NAMALWA (cell line): ENCODE measurements at regions not wholly inside any gene's neighbourhood (a gene's known extent, or its start where the extent isn't known, plus 50 kb on each side); places are given as distances from the start of the nearest gene placed in this dataset.
"Not testable (repeated sequence)": the region's sequence is repeated elsewhere in the genome, so short reads cannot be mapped to it uniquely, and the experiment has no call there.

Source experiments
- DNase-seq: peaks from one replicate; pipeline ENCODE4 v3.0.0-alpha.2; 2015; ENCODE audit warnings: low spot score

DNA sequence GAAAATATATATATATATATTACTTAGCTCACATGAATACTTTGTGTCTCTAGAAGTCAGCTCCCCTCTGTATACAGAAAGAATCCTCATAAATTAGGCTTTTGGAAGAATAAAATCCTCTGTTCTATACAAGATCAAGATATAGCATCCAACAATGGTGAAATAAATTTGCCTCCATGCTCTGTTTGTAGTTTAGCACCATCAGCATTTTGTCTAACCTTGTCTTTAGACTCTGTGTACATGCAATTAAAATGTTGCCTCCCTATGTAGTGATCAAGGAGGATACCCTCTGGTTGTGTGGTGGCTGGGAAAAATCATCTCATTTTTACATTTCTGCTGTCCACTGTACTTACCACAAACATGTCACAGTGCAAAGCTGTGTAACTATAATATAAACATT lies 189.7 kb downstream of the C7orf25 start:
- DNase-seq = no peak

DNA sequence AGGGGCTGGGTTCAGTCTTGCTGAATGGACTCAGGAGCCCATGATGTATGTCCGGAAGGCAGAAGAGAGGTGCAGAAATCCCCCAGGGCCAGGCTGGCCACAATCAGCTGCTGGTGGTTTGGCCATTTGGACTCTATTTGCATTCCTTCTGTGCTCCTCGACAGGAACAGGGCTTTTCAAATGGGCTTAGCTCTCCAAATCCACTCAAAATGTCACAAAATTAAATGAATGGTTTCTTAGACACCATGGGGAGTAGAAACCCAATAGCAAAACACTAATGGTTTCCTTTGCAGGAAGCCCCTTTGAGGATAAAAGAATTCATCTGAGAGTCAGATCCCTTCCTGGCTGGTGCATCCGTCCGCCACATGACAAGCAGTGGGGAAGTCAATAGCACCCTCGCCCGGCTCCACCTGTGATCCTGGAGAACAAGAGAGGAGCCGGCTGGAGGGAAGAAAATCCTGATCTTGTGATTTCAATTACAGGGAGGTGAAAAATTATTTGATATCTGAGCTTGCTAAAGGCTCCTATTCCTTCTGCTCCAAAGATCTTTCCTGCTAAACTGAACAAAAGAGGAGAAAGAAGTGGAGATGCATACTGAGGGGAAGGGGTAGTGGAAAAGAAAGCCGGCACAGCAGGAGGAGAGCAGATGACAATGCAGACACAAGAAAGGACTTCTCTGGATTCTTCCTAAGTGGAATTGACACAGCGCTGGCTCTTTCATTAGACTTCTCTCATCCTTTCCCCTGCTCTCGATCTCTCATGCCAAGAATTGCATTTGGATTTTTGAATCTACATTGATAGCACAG lies 190.7 kb downstream of the C7orf25 start:
- no peak for DNase-seq

GRCh38 chr7:42720012-42720411 lies 191.9 kb downstream of the C7orf25 start:
- no peak for DNase-seq

DNA sequence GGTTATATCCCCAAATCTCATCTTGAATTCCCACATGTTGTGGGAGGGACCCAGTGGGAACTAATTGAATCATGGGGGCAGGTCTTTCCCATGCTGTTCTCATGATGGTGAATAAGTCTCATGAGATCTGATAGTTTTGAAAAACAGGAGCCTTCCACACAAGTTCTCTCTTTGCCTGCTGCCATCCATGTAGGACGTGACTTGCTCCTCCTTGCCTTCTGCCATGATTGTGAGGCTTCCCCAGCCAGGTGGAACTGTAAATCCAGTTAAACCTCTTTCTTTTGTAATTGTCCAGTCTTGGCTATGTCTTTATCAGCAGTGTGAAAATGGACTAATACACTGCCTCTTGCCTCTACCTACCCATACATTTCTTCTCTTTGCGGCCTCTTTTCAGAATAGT lies 193.4 kb downstream of the C7orf25 start:
- not testable (repeated sequence) for DNase-seq

DNA sequence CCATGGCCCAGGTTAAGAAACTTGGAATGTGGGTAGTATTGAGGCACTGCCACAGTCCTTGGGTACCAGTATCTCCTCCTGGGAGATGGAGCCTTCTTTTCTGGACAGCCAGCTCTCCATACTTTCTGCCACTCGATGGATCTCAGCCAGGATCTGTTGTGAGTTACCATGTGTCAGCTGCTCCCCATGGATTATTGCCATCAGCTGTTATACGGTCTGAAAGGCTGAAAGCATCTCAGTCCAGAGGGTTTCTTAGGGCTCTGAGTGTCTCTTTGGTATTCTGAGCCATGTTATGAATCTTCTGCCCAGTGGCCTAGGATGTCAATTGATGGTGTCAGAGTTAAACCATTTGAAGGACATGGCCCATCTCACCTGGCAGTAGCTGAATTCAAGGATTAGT lies 197.5 kb downstream of the C7orf25 start:
- no peak for DNase-seq

DNA sequence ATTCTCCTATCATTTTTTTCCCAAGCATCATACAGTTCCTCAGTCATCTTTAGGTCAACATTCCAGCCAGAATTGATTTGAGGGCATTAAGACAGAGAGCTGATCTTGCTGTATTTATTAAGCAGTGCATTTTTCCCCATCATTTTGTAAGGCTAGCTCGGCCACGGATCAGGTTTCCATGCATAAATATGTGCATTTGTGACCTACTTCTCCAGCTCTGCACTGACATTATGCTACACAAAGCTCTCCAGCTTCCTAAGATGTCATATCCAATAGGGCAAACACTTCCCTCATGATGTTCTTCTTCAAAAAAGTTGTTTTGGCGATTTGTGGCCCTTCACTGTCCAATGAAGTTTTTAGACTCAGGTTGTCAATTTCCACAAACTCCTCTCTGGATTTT lies 202.6 kb downstream of the C7orf25 start:
- no peak for DNase-seq

DNA sequence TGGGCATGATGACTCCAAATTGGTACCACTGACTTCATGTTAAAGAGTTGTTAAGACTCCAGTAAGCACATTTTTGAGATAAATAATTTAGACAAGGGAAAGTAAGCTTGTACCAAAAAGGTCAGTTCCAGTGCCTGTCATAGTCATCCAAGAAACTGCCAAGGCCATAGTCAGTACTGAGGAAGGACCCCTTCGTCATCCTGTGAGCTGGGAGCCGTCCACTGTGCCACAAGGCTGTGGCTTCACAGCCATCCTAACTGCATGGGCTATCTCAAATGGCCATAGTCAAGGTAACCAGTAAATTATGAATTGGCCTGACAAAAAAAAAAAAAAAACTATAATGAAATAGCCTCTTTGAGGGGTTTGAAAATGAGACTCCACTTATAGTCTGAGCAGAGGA lies 207.2 kb downstream of the C7orf25 start:
- no peak for DNase-seq

DNA sequence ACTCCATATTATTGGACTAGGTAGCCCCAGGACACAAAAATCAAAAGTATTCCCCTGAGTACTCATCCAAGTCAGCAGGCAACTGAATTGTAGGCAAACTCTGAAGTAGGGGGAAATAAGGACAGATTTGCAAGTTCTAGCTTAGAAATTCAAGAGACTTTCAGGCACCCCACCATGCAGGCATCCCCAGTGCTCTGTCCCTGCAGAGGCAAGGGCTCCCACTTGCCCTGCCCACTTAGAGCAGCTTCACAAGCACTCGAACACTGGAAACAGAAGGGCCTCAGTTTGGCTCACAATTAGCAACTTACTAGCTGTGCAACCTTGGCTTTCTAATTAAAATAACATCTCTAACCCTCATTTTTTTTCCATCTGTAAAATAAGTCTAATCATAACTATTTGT lies 209.2 kb downstream of the C7orf25 start:
- DNase-seq = no peak

GRCh38 chr7:42700406-42701327 lies 211.2 kb downstream of the C7orf25 start:
- no peak for DNase-seq

DNA sequence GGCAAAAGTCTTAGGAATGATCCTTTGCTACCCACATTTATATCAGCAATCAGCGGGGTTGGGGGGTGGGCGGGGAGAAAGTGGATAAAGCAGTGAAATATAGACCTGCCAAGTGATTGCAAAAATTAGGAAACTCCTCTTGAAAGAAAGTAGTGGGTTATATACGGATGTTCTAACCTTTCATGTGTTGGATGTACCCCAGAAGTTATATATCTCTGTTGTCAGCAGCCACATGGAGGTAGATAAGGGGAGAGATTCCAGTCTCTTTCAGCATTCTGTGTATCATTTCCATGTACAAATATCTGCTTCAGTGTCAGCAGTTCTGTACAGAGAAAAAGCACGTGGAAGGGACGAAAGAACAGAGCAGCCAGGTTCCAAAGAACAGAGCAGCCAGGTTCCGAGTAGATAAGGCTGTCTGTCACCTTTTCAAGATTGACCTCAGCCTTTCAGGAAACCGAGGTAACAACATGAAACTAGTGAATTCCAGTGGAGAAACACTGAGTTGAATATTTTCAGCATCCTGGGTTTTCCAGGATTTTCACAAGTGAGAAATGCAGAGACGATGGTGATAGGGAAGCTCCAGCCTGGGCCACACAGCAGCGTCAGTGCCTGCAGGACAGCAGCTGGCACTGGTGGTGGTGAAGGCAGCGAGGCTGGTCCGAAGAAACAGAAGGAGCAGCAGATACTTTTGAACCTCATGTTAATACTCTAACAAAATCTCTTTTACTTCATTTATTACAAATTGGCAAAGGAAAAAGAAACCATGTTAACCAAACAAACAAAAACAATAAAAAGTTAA lies 212.3 kb downstream of the C7orf25 start:
- DNase-seq = no peak

DNA sequence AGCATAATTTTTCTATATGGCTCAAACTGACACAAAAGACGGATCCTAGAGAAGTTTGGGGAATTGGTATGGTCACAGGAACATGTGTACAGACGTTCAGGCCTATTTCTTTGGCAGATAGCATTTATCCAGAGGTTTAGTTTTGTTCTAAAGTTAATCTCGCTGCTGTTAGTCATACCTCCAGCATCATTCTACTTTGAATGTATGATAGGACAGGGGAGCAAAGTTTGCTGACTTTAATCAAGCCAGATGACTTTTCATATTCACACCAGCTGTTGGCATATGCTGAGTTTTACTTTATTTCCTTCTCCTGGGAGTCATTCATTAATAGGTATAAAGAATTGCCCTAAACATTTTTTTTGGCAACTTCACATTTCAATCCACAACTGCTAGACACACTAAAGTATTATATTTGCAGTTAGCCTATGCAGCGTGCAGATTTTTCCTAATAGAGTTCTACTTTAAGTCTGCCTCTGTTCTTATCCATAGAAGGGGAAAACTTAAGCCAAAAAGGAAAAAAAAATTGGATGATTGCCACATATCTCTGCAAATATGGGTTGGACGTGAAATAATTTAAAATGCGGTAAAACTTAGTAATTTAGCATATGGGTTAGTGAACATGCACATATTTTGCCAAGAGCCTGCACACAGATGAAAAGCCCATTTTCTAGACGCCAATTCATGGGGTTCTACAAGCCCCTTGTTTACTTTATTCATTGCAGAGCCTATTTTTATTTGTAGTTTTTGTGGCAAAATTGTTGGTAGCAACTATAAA lies 213.1 kb downstream of the C7orf25 start:
- DNase-seq = no peak

DNA sequence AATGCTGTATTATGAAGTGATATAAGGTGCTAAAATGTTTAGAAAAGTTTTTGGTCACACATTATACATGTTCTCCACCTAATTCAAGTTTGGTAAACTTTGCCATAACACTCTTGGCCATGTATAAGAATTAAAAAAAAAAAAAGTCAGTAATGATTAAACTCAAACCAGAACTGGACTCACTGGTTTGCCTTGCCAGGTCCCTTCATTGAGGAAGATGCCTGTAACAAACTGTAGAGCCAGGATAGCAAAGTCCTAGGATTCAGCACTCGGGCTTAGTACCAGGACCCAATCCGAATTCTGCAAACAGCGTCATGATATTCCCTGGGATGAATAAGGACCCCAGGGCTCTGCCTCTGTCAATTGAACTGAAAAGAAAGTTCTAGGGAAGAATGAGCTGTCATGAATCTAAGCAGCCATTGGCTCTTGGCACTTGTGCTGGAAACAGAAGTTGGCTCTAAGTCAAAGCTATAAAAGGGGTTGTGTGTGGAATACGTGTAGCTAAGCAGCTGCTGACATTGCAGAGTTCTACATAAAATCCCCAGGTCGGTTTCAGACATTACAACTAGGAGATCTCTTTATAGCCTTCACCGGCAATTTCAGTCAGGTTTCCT lies 216.9 kb downstream of the C7orf25 start:
- DNase-seq = no peak

DNA sequence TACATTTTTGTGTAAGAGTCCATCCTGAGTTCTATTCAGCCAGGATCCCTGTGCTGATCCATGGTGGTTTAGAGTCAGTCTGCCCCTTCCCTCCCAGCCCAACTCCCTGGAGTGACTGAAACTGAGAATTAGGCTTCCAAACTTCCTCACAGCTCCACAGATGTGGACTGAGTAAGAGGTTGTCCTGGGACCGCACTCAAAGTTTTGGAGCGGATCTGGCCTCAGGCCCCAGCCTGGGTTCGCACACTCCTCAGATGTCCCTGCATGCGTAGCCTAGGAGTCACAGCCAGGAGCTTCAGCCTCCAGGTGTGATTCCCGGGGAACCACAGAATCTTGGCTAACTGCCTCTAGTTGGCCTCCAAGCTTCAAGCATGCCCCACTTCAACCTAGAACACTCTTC lies 218.1 kb downstream of the C7orf25 start:
- no peak for DNase-seq

GRCh38 chr7:42692621-42693020 lies 219.2 kb downstream of the C7orf25 start:
- no peak for DNase-seq

DNA sequence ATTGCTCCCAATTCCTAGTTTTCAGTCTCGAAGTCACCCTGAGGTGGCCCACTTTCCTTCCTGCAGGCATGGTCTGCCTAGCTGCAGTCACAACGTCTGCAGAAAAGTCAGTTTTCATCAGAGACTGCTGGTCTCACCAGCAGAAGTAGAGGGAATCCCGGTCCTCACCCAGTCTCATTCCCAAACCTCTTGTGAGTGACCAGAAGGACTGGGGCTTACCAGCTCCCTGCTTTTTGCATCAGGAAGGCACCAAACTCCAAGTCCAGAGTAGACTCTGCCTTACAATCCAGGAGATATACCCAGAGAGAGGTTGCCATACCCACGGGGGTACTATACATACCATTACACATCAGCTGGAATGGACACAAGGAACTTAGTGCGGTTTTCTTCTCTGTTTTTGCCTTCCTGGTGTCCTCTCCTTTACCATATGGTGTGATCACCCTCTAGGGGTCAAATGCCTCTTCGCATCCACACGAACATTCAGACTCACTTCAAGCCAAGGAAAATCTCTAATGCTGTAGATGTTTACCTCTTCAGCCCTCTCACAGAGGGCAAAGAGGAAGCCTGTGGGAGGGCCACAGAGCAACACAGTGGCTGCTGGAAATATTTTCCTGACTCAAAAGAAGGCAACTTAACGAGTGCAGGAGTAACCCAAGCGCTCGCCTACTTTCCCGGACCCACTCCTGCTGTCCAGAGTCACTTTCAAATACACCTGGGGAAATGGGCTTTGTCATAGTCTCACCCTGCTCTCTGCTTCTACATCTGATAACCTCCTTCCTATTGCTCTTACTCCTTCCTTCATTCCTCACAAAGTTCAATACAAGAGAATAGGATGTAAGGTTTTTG lies 220.9 kb downstream of the C7orf25 start:
- peak; percentile 54 for DNase-seq

- DNase-seq = no peak
Observed at GRCh38 chr7:42689626-42690025, 222.2 kb downstream of the C7orf25 start.

GRCh38 chr7:42688056-42688371 lies 223.9 kb downstream of the C7orf25 start:
- no peak for DNase-seq

DNA sequence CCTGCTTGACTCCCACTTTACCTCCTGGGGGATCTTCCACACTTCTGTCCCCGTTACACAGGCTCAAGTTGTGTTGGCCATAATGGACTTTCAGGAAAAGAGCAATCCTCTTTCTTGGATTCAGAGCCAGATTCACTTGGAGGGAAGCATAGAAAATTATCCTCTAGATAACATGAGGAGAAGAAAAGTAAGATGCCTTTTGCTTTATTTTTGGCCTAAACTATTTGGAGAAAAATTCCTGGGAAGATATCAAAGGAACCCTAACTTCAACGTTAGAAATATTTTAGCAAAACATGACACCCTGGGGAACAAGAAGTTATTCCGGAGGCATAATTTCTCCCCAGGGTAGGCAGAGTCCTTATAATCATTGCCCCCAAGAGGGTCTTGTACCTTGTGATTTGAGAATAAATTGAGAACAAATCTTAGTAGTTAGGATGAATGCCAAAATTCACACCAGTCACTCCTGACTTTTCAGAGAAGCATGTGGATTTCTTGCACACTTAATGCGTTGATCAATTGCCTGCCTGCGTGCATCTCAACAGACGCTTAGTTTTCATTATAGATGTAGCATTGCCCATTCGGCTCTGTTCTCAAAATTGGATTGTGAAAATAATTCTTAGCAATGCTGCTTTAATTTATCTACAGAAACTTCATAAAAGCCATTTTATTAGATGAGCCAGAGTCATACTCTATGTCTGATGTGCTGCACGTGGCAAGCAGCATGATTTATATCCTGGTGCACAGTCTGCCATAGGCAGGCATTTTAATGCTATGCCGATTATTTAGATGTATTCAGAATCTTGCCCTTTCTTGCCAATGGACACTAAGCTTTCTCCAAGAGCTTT lies 224.4 kb downstream of the C7orf25 start:
- DNase-seq = no peak

- no peak for DNase-seq
Observed at GRCh38 chr7:42686594-42687156, 225.2 kb downstream of the C7orf25 start.
